SK-N-SH (cell line): ENCODE measurements at regions not wholly inside any gene's neighbourhood (a gene's known extent, or its start where the extent isn't known, plus 50 kb on each side); places are given as distances from the start of the nearest gene placed in this dataset.

Source experiments
- CTCF ChIA-PET: fragments of 300-600, 350-600 bp; formaldehyde crosslinking; extraction: SDS; loops from one replicate; lab custom pipeline; 2021; lab: Yijun Ruan, JAX
- POLR2A ChIA-PET: fragments of 350-600 bp; sonication (Branson Sonifier 250); formaldehyde crosslinking; extraction: SDS; loops from one replicate; lab custom pipeline; 2020; ENCODE audit warnings: antibody characterized with exemption, inconsistent platforms; lab: Yijun Ruan, JAX
- DNase-seq: peaks from one replicate; pipeline ENCODE4 v3.0.0; 2012
- H2AFZ ChIP-seq: fragments of 200-600 bp; sonication (generic); 2 replicates; pipeline ENCODE4 v1.8.1; 2016; ENCODE audit warnings: antibody characterized with exemption, mild to moderate bottlenecking, low read depth
- H3F3A ChIP-seq: fragments of 200-600 bp; sonication (generic); replicated peaks from 2 replicates; pipeline ENCODE3; 2016; ENCODE audit warnings: antibody characterized with exemption, mild to moderate bottlenecking; ENCODE audit not compliant: insufficient read depth
- H3K27ac ChIP-seq, 2 experiments: fragments of 200-500 bp in 1 of 2; fragments of 200-600 bp in 1 of 2; sonication (Bioruptor generic) in 1 of 2; sonication (generic), shearing (Covaris generic) in 1 of 2; 2 replicates each; pipeline versions ENCODE4 v1.5.1 to v1.6.1; 2014 to 2016; ENCODE audit warnings: low read depth in 2 of 2, inconsistent platforms in 1 of 2, low read length in 1 of 2, mild to moderate bottlenecking in 1 of 2, mixed read lengths in 1 of 2
- H3K27me3 ChIP-seq: fragments of 200-600 bp; sonication (generic), shearing (Covaris generic); 2 replicates; pipeline ENCODE4 v1.6.1; 2016; ENCODE audit warnings: mixed run types; ENCODE audit not compliant: insufficient read depth
- H3K36me3 ChIP-seq, 2 experiments: fragments of 200-500 bp in 1 of 2; fragments of 200-600 bp in 1 of 2; sonication (Bioruptor generic) in 1 of 2; sonication (generic) in 1 of 2; replicated peaks in 1 of 2; 2 replicates each; pipeline versions ENCODE3 to v1.5.1; 2014 to 2016; ENCODE audit warnings: low read length in 1 of 2, mild to moderate bottlenecking in 1 of 2; ENCODE audit not compliant: insufficient read depth in 2 of 2, control insufficient read depth in 1 of 2
- H3K4me1 ChIP-seq, 2 experiments: fragments of 200-500 bp in 1 of 2; fragments of 200-600 bp in 1 of 2; sonication (Bioruptor generic) in 1 of 2; sonication (generic), shearing (Covaris generic) in 1 of 2; 2 replicates each; pipeline versions ENCODE4 v1.5.1 to v1.6.1; 2014 to 2016; ENCODE audit warnings: low read depth in 1 of 2, low read length in 1 of 2, mixed run types in 1 of 2; ENCODE audit not compliant: insufficient read depth in 2 of 2, control insufficient read depth in 1 of 2
- H3K4me2 ChIP-seq: fragments of 200-600 bp; sonication (generic), shearing (Covaris generic); 2 replicates; pipeline ENCODE4 v1.6.1; 2017; ENCODE audit warnings: mixed run types
- H3K4me3 ChIP-seq, 2 experiments: fragments of 200-500 bp in 1 of 2; fragments of 200-600 bp in 1 of 2; sonication (Bioruptor generic) in 1 of 2; sonication (generic), shearing (Covaris generic) in 1 of 2; 2 replicates each; pipeline versions ENCODE4 v1.5.1 to v1.8.1; 2014 to 2016; ENCODE audit warnings: low read depth in 2 of 2, inconsistent platforms in 1 of 2, low read length in 1 of 2, mild to moderate bottlenecking in 1 of 2, mixed read lengths in 1 of 2, moderate library complexity in 1 of 2
- H3K79me2 ChIP-seq: fragments of 200-600 bp; sonication (generic); 2 replicates; pipeline ENCODE4 v1.8.1; 2017; ENCODE audit warnings: mild to moderate bottlenecking; ENCODE audit not compliant: insufficient read depth
- H3K9ac ChIP-seq: fragments of 200-600 bp; sonication (generic); 2 replicates; pipeline ENCODE4 v1.6.1; 2017; ENCODE audit warnings: mixed run types
- H3K9me2 ChIP-seq: fragments of 200-600 bp; sonication (generic); 2 replicates; pipeline ENCODE4 v1.6.1; 2017; ENCODE audit warnings: mixed run types
- H3K9me3 ChIP-seq: fragments of 200-600 bp; sonication (generic); 2 replicates; pipeline ENCODE4 v1.6.1; 2017; ENCODE audit warnings: mixed run types, mild to moderate bottlenecking, moderate library complexity
- H4K20me1 ChIP-seq: fragments of 200-600 bp; sonication (generic); 2 replicates; pipeline ENCODE4 v1.6.1; 2017; ENCODE audit warnings: mild to moderate bottlenecking, mixed run types; ENCODE audit not compliant: insufficient read depth
- ELF1 ChIP-seq: IDR thresholded peaks from 2 replicates; pipeline ENCODE4 v1.4.0; 2012
- EZH2phosphoT487 ChIP-seq: fragments of 200-600 bp; sonication (generic); IDR thresholded peaks from 2 replicates; pipeline ENCODE4 v1.6.1; 2017; ENCODE audit warnings: low read depth, mixed run types, mild to moderate bottlenecking, antibody characterized with exemption, moderate library complexity, borderline replicate concordance
- FOSL2 ChIP-seq: IDR thresholded peaks from 2 replicates; pipeline ENCODE4 v1.4.0; 2012; ENCODE audit warnings: low read depth, mild to moderate bottlenecking, moderate library complexity, borderline replicate concordance
- FOXJ3 ChIP-seq: sonication (generic); formaldehyde crosslinking; IDR thresholded peaks from 2 replicates; pipeline ENCODE4 v1.5.1; 2020; ENCODE audit warnings: mild to moderate bottlenecking, missing genetic modification reagents
- FOXM1 ChIP-seq: IDR thresholded peaks from 2 replicates; pipeline ENCODE4 v1.4.0; 2012; ENCODE audit warnings: low read depth, mild to moderate bottlenecking
- JUND ChIP-seq: IDR thresholded peaks from 2 replicates; pipeline ENCODE4 v1.4.0; 2012
- NFIC ChIP-seq: IDR thresholded peaks from 2 replicates; pipeline ENCODE4 v1.4.0; 2012; ENCODE audit warnings: borderline replicate concordance
- POLR2AphosphoS5 ChIP-seq: IDR thresholded peaks from 2 replicates; pipeline ENCODE4 v1.6.1; 2012; ENCODE audit warnings: low read depth, low read length
- RAD21 ChIP-seq: IDR thresholded peaks from 2 replicates; pipeline ENCODE4 v1.6.1; 2012; ENCODE audit warnings: mild to moderate bottlenecking, low read length
- RCOR1 ChIP-seq: fragments of 150-350 bp; IDR thresholded peaks from 2 replicates; pipeline ENCODE4 v1.6.1; 2017; ENCODE audit warnings: antibody characterized with exemption, low read length
- RXRA ChIP-seq: IDR thresholded peaks from 2 replicates; pipeline ENCODE4 v1.4.0; 2012; ENCODE audit warnings: low read depth, mild to moderate bottlenecking, borderline replicate concordance
- SMC3 ChIP-seq: IDR thresholded peaks from 2 replicates; pipeline ENCODE4 v1.6.1; 2012; ENCODE audit warnings: low read depth, low read length, improper control_type of control experiment
- TCF12 ChIP-seq: IDR thresholded peaks from 2 replicates; pipeline ENCODE4 v1.4.0; 2012
- WGBS: methylation state at CpG from one replicate; pipeline ENCODE4 v1.1.6; 2017; ENCODE audit warnings: low lambda C conversion rate; 5-methylcytosine and 5-hydroxymethylcytosine counted together
- TF ChIP-seq, protein P1 (sequence below): fragments of 150-350 bp; IDR thresholded peaks from 2 replicates; pipeline ENCODE4 v1.6.1; 2016; ENCODE audit warnings: mild to moderate bottlenecking, low read depth, low read length
- TF ChIP-seq, protein P2 (sequence below): IDR thresholded peaks from 2 replicates; pipeline ENCODE4 v1.4.0; 2012; ENCODE audit warnings: low read depth, borderline replicate concordance
- TF ChIP-seq, protein P3 (sequence below): fragments of 150-350 bp; IDR thresholded peaks from 2 replicates; pipeline ENCODE4 v1.6.1; 2017; ENCODE audit warnings: antibody characterized with exemption, low read length, low read depth, borderline replicate concordance
- TF ChIP-seq, protein P4 (sequence below): fragments of 200-600 bp; sonication (generic); IDR thresholded peaks from 2 replicates; pipeline ENCODE4 v1.6.1; 2017; ENCODE audit warnings: antibody characterized with exemption, mild to moderate bottlenecking, moderate library complexity
- TF ChIP-seq, protein P5 (sequence below): IDR thresholded peaks from 2 replicates; pipeline ENCODE4 v1.6.1; 2012; ENCODE audit warnings: mild to moderate bottlenecking, low read depth, low read length, moderate library complexity

DNA sequence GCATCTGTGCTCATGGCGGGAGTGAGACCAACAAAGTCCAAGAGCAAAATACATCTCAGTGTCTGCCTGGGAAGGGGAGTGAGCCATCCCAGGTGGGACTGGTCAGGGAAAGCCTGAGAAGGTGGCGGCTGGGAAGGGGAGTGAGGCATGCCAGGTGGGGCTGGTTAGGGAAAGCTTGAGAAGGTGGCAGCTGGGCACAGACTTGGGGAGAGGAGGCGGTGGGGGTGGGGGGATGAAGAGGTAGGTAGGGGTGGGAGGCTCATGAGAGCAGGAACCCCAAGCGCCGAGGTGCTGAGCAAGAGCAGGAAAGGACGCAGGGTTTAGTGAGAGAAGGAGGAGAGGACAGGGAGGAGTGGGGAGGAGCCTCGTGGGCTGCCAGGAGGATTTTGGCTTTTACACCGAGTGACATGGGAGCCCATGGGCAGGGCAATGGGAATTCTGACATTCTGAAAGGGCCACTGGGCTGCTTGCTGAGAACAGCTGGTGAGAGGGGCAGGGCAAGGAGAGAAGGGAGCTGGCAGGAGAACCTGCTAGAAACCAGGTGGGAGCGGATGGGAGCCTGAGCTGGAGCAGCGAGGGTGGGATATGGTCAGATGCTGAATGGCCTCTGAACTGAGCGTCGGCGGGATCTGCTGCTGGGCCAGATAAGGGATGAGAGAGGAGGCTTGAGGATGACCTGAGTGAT lies 256.1 kb upstream of the RPL38 start:
- Histone ChIP-seq H3K4me2 (no peak overlapping the region), H4K20me1 (no peaks in the 10 kb centered on the region), H3F3A (no peaks in the 10 kb centered on the region), H3K27me3 (no peaks in the 10 kb centered on the region), H3K79me2 (no peaks in the 10 kb centered on the region), H3K9me2 (no peaks in the 10 kb centered on the region), H3K4me3 (no peak overlapping the region), H3K9me3 (peaks cover 8% of the 10 kb centered on the region; the same call in 1 of the 2 replicates), H3K4me1 (no peaks in the 10 kb centered on the region; a peak in 1 of 4 replicates), H3K9ac (no peak overlapping the region), H3K27ac (no peak overlapping the region), H2AFZ (no peak overlapping the region), H3K36me3 (no peaks in the 10 kb centered on the region)
- 54% methylated on average over 13 of the region's 13 CpGs for WGBS
- TF ChIP-seq FOSL2 (no peak), EZH2phosphoT487 (no peak), RXRA (no peak), TCF12 (no peak), ELF1 (no peak), FOXM1 (no peak), NFIC (no peak), RCOR1 (no peak), JUND (no peak), RAD21 (no peak), POLR2AphosphoS5 (no peak), FOXJ3 (CRISPR knock-in tag) (no peak), SMC3 (no peak)
- TF ChIP-seq, protein P1, sequence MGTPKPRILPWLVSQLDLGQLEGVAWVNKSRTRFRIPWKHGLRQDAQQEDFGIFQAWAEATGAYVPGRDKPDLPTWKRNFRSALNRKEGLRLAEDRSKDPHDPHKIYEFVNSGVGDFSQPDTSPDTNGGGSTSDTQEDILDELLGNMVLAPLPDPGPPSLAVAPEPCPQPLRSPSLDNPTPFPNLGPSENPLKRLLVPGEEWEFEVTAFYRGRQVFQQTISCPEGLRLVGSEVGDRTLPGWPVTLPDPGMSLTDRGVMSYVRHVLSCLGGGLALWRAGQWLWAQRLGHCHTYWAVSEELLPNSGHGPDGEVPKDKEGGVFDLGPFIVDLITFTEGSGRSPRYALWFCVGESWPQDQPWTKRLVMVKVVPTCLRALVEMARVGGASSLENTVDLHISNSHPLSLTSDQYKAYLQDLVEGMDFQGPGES, result no peak
- TF ChIP-seq, protein P2, sequence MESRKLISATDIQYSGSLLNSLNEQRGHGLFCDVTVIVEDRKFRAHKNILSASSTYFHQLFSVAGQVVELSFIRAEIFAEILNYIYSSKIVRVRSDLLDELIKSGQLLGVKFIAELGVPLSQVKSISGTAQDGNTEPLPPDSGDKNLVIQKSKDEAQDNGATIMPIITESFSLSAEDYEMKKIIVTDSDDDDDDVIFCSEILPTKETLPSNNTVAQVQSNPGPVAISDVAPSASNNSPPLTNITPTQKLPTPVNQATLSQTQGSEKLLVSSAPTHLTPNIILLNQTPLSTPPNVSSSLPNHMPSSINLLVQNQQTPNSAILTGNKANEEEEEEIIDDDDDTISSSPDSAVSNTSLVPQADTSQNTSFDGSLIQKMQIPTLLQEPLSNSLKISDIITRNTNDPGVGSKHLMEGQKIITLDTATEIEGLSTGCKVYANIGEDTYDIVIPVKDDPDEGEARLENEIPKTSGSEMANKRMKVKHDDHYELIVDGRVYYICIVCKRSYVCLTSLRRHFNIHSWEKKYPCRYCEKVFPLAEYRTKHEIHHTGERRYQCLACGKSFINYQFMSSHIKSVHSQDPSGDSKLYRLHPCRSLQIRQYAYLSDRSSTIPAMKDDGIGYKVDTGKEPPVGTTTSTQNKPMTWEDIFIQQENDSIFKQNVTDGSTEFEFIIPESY, result no peak
- TF ChIP-seq, protein P3, sequence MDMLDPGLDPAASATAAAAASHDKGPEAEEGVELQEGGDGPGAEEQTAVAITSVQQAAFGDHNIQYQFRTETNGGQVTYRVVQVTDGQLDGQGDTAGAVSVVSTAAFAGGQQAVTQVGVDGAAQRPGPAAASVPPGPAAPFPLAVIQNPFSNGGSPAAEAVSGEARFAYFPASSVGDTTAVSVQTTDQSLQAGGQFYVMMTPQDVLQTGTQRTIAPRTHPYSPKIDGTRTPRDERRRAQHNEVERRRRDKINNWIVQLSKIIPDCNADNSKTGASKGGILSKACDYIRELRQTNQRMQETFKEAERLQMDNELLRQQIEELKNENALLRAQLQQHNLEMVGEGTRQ, result no peak
- TF ChIP-seq, protein P4, sequence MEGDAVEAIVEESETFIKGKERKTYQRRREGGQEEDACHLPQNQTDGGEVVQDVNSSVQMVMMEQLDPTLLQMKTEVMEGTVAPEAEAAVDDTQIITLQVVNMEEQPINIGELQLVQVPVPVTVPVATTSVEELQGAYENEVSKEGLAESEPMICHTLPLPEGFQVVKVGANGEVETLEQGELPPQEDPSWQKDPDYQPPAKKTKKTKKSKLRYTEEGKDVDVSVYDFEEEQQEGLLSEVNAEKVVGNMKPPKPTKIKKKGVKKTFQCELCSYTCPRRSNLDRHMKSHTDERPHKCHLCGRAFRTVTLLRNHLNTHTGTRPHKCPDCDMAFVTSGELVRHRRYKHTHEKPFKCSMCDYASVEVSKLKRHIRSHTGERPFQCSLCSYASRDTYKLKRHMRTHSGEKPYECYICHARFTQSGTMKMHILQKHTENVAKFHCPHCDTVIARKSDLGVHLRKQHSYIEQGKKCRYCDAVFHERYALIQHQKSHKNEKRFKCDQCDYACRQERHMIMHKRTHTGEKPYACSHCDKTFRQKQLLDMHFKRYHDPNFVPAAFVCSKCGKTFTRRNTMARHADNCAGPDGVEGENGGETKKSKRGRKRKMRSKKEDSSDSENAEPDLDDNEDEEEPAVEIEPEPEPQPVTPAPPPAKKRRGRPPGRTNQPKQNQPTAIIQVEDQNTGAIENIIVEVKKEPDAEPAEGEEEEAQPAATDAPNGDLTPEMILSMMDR, result no peak
- TF ChIP-seq, protein P5, sequence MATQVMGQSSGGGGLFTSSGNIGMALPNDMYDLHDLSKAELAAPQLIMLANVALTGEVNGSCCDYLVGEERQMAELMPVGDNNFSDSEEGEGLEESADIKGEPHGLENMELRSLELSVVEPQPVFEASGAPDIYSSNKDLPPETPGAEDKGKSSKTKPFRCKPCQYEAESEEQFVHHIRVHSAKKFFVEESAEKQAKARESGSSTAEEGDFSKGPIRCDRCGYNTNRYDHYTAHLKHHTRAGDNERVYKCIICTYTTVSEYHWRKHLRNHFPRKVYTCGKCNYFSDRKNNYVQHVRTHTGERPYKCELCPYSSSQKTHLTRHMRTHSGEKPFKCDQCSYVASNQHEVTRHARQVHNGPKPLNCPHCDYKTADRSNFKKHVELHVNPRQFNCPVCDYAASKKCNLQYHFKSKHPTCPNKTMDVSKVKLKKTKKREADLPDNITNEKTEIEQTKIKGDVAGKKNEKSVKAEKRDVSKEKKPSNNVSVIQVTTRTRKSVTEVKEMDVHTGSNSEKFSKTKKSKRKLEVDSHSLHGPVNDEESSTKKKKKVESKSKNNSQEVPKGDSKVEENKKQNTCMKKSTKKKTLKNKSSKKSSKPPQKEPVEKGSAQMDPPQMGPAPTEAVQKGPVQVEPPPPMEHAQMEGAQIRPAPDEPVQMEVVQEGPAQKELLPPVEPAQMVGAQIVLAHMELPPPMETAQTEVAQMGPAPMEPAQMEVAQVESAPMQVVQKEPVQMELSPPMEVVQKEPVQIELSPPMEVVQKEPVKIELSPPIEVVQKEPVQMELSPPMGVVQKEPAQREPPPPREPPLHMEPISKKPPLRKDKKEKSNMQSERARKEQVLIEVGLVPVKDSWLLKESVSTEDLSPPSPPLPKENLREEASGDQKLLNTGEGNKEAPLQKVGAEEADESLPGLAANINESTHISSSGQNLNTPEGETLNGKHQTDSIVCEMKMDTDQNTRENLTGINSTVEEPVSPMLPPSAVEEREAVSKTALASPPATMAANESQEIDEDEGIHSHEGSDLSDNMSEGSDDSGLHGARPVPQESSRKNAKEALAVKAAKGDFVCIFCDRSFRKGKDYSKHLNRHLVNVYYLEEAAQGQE, result no peak
- ChIA-PET CTCF (interaction anchor here (0.8 to 1.8 kb wide), 5 partner anchors 10 to 350 kb away, joined by 3 to 8 read pairs (median 4); no protein-coding TSS in a partner anchor), POLR2A (no interaction called here)
- DNase-seq, result no peak
